Left renal pelvis (tissue), 4 donors: ENCODE measurements at regions not wholly inside any gene's neighbourhood (a gene's known extent, or its start where the extent isn't known, plus 50 kb on each side); places are given as distances from the start of the nearest gene placed in this dataset.
"Not testable (repeated sequence)": the region's sequence is repeated elsewhere in the genome, so short reads cannot be mapped to it uniquely, and the experiment has no call there.

ENCODE experiments used
- DNase-seq, 4 donors: peaks; one replicate each; pipeline ENCODE4 v3.0.0-alpha.2; 2013; ENCODE audit warnings: low read depth in 4 of 4, low spot score in 3 of 4

GRCh38 chr2:22153931-22154613 lies 1030.3 kb downstream of the TDRD15 start:
- no peak for DNase-seq

DNA sequence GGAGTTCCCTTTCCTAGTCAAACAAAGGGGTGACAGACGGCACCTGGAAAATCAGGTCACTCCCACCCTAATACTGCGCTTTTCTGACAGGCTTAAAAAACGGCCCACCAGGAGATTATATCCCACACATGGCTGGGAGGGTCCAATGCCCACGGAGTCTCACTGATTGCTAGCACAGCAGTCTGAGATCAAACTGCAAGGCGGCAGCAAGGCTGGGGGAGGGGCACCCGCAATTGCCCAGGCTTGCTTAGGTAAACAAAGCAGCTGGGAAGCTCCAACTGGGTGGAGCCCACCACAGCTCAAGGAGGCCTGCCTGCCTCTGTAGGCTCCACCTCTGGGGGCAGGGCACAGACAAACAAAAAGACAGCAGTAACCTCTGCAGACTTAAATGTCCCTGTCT lies 1032.9 kb downstream of the TDRD15 start:
- not testable (repeated sequence) for DNase-seq

GRCh38 chr2:22167256-22167655 lies 1043.5 kb downstream of the TDRD15 start:
- DNase-seq = no peak

GRCh38 chr2:22175003-22175402 lies 1051.2 kb downstream of the TDRD15 start:
- no peak for DNase-seq

GRCh38 chr2:22185251-22185650 lies 1061.5 kb downstream of the TDRD15 start:
- DNase-seq = no peak

DNA sequence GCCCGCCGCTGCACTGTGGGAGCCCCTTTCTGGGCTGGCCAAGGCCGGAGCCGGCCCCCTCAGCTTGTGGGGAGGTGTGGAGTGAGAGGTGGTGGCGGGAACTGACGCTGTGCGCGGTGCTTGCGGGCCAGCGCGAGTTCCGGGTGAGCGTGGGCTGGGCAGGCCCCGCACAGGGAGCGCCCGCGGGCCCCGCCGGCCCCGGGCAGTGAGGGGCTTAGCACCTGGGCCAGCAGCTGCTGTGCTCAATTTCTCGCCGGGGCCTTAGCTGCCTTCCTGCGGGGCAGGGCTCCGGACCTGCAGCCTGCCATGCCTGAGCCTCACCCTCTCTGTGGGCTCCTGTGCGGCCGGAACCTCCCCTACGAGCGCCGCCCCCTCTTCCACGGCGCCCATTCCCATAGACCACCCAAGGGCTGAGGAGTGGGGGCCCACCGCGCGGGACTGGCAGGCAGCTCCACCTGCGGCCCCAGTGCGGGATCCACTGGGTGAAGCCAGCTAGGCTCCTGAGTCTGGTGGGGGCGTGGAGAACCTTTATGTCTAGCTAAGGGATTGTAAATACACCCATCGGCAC lies 1062.6 kb downstream of the TDRD15 start:
- DNase-seq = not testable (repeated sequence)

- no peak for DNase-seq
Observed at GRCh38 chr2:22189893-22190480, 1066.2 kb downstream of the TDRD15 start.

DNA sequence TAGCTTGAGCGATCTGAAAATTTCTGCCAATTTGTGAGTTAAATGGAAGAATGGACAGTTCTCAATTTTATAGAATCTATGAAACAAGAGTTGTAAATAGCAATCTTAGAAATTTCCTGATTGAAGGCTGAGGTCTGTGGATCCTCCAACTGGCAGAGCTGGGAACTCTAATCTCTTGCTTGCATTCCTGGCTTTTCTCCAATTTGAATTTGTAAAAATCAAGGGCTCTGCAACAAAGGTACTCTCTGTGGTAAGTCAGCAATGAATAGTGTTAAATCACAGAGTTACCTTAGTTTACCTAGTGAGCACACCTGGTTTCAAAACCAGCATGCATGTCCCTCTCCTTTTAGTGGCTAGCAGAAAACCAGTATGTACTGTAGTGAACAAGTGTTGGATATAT lies 1070.5 kb downstream of the TDRD15 start:
- DNase-seq = no peak

GRCh38 chr2:22196806-22197205 lies 1073.0 kb downstream of the TDRD15 start:
- no peak for DNase-seq

DNA sequence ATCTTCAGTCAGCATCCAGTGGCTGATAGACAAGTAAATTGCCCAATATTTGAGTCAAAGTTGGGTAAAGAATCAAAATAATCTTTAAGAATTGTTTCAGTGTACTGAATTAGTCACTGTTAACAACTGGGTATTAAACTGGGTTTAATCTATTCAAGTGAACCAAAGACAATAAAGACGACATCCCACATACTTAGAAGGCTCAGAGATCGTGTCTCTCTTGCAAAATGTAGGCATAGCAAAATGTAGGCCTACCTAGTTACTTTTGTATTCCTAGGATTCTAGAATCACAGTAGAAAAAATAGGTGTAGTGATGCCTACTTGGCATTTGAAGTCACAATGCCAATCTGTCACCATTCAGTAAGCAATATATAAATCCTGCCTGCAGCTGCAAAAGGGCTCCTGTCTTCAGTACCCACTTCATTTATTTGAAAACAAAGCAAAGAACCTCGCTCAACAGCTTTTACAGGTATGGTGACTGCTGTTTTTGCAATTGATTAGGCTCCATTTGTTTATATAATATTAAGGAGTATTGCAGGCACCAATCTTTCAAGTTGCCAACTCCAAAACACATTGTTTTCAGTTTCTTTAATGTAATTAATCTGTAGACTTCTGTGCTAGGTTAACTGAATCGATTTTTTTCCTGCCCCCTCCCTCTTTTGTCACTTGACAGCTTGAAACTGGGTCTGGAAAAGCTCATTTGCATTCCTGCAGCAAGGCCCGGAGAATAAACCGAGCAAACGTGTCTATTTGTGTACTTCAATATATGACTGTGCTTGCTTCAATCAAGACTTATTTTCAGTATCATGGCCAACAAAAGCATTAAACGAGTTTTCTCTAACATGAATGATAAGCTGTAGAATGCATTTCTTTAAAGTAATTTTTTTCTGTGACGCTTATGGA lies 1074.9 kb downstream of the TDRD15 start:
- no peak for DNase-seq

- DNase-seq = no peak
Observed at GRCh38 chr2:22199994-22200393, 1076.2 kb downstream of the TDRD15 start.

DNA sequence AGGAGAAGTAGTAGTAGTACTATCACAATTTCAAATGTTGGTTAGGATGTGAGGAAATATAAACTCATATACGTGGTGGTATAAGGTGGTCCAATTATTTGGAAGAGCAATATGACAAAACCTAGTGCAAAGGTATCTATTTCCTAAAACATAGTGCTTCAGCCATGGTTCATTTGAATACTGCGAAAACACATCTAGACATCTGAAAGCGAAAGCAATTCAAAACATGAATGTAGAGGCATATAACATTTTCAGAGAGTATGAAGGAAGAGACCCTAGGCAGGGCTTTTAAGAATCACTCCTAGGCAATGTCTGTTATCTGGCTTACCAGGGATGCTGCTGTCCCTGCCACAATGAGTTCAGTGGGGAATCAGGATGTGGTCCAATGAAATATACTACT lies 1085.8 kb downstream of the TDRD15 start:
- no peak for DNase-seq

DNA sequence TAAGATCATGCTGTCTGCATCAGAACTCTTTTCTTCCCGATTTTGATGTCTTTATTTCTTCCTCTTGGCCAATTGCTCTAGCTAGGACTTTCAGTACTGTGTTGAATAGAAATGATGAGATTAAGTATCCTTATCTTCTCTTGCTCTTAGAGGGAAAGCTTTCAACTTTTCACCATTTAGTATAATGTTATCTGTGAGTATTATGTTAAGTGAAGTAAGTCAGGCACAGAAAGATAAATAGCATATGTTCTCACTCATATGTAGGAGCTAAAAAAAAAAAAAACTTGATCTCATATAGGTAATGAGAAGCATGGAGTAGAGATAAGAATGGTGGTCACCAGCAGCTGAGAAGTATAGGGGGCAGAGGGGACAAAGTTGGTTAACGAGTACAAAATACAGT lies 1089.5 kb downstream of the TDRD15 start:
- no peak for DNase-seq

GRCh38 chr2:22215517-22215916 lies 1091.7 kb downstream of the TDRD15 start:
- DNase-seq = no peak

GRCh38 chr2:22217881-22218280 lies 1094.1 kb downstream of the TDRD15 start:
- DNase-seq = peak in 1 of 4 donors; percentile 21

- DNase-seq = no peak
Observed at GRCh38 chr2:22221006-22221405, 1097.2 kb downstream of the TDRD15 start.

GRCh38 chr2:22238967-22239366 lies 1115.2 kb downstream of the TDRD15 start:
- DNase-seq = no peak

- no peak for DNase-seq
Observed at GRCh38 chr2:22247466-22247865, 1123.7 kb downstream of the TDRD15 start.

DNA sequence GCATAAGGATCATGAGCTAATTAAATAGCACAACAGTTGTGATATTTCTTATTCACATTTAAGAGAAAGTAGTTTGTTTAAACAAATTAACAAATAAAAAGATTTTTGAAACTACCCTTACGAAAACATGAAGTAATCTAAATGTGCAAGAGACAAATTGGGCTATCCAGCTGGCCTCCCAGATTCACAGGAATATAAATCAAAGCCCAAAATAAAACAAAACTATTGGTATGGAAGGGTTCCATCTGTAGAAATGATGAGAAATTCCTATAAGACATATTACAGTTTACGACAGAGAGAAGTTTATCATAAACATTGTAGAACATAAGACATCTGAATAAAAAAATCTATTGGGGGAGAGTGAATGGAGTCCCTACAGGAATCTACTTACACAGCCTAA lies 1125.1 kb downstream of the TDRD15 start:
- DNase-seq = peak in 2 of 4 donors; percentile 8 to 10

- no peak for DNase-seq
Observed at GRCh38 chr2:22253171-22253570, 1129.4 kb downstream of the TDRD15 start.

GRCh38 chr2:22261165-22261564 lies 1123.8 kb upstream of the KLHL29 start:
- no peak for DNase-seq
